ENCODE measurements at regions not wholly inside any gene's neighbourhood (a gene's known extent, or its start where the extent isn't known, plus 50 kb on each side); places are given as distances from the start of the nearest gene placed in this dataset.

GRCh38 chr3:42024591-42025351, 62.9 kb upstream of the ULK4 start:
- WGBS = 32% methylated on average over 10 of the region's 10 CpGs
- intact Hi-C loops (cut with DNase I) = loop anchor here in 1 of 4 donors (5.0 kb wide), 1 partner anchor 38 kb away; no protein-coding TSS in a partner anchor
- Histone ChIP-seq H3K4me1 (ENCODE audit: control insufficient read depth, insufficient read depth, low read length) (peaks cover 7% of the 10 kb centered on the region), H3K27ac (ENCODE audit: low read length) (peak overlapping the region; percentile 94), H3K4me3 (ENCODE audit: low read length) (no peak overlapping the region), H3K9me3 (ENCODE audit: control insufficient read depth, low read length) (no peaks in the 10 kb centered on the region), H3K27me3 (ENCODE audit: control insufficient read depth, insufficient read depth) (no peaks in the 10 kb centered on the region)
- ATAC-seq = peak in 1 of 2 donors; percentile 35
- DNase-seq = no peak

- intact Hi-C loops (cut with DNase I) = loop anchor here in 1 of 4 donors (5.0 kb wide), 1 partner anchor 39 kb away; no protein-coding TSS in a partner anchor
These were observed 61.5 kb upstream of the ULK4 start for GRCh38 chr3:42023380-42023779.

GRCh38 chr3:42022355-42022754, 60.5 kb upstream of the ULK4 start:
- ATAC-seq (no peak), DNase-seq (no peak)
- intact Hi-C loops (cut with DNase I) = loop anchor here in 1 of 4 donors (5.0 kb wide), 1 partner anchor 40 kb away; no protein-coding TSS in a partner anchor
- no peaks in the 10 kb centered on the region for H3K9me3 ChIP-seq (ENCODE audit: control insufficient read depth, low read length)
- H3K4me3 ChIP-seq (ENCODE audit: low read length) = no peak overlapping the region
- H3K27me3 ChIP-seq (ENCODE audit: control insufficient read depth, insufficient read depth) = no peaks in the 10 kb centered on the region
- H3K27ac ChIP-seq (ENCODE audit: low read length) = peak overlapping the region; percentile 13
- 56% methylated on average over 7 of the region's 7 CpGs for WGBS
- H3K4me1 ChIP-seq (ENCODE audit: control insufficient read depth, insufficient read depth, low read length) = peaks cover 8% of the 10 kb centered on the region

More at GRCh38 chr3:42023380-42023779, 61.5 kb upstream of the ULK4 start:
- H3K27me3 ChIP-seq (ENCODE audit: control insufficient read depth, insufficient read depth) = no peaks in the 10 kb centered on the region
- peaks cover 8% of the 10 kb centered on the region for H3K4me1 ChIP-seq (ENCODE audit: control insufficient read depth, insufficient read depth, low read length)
- peak overlapping the region; percentile 6 for H3K27ac ChIP-seq (ENCODE audit: low read length)
- no peak overlapping the region for H3K4me3 ChIP-seq (ENCODE audit: low read length)
- 85% methylated on average over 7 of the region's 8 CpGs for WGBS
- H3K9me3 ChIP-seq (ENCODE audit: control insufficient read depth, low read length) = no peaks in the 10 kb centered on the region
- ATAC-seq (no peak), DNase-seq (no peak)

- no peak overlapping the region for H3K4me3 ChIP-seq (ENCODE audit: low read length)
- H3K4me1 ChIP-seq (ENCODE audit: control insufficient read depth, insufficient read depth, low read length) = peaks cover 8% of the 10 kb centered on the region
- ATAC-seq = peak in 1 of 2 donors; percentile 46
- H3K27me3 ChIP-seq (ENCODE audit: control insufficient read depth, insufficient read depth) = no peaks in the 10 kb centered on the region
- WGBS = 36% methylated on average over 2 of the region's 2 CpGs
- DNase-seq = no peak
- intact Hi-C loops (cut with DNase I) = loop anchor here in 1 of 4 donors (5.0 kb wide), 1 partner anchor 42 kb away; no protein-coding TSS in a partner anchor
- no peak overlapping the region for H3K27ac ChIP-seq (ENCODE audit: low read length)
- no peaks in the 10 kb centered on the region for H3K9me3 ChIP-seq (ENCODE audit: control insufficient read depth, low read length)
These were observed 58.9 kb upstream of the ULK4 start for GRCh38 chr3:42020684-42021307.

- ATAC-seq (no peak), DNase-seq (no peak)
- Histone ChIP-seq H3K4me3 (ENCODE audit: low read length) (no peak overlapping the region), H3K9me3 (ENCODE audit: control insufficient read depth, low read length) (no peaks in the 10 kb centered on the region), H3K4me1 (ENCODE audit: control insufficient read depth, insufficient read depth, low read length) (peaks cover 7% of the 10 kb centered on the region), H3K27me3 (ENCODE audit: control insufficient read depth, insufficient read depth) (no peaks in the 10 kb centered on the region), H3K27ac (ENCODE audit: low read length) (peak overlapping the region; percentile 82)
- intact Hi-C loops (cut with DNase I) = loop anchor here in 2 of 4 donors (5.0 to 10.0 kb wide), 2 partner anchors 42 to 175 kb away; no protein-coding TSS in a partner anchor
- 69% methylated on average over 5 of the region's 5 CpGs for WGBS
These were observed 58.0 kb upstream of the ULK4 start for GRCh38 chr3:42019953-42020260.

- intact Hi-C loops (cut with DNase I) = loop anchor here in 1 of 4 donors (10.0 kb wide), 1 partner anchor 175 kb away; no protein-coding TSS in a partner anchor
- DNase-seq (no peak), ATAC-seq (no peak)
- peak overlapping the region; percentile 48 for H3K27ac ChIP-seq (ENCODE audit: low read length)
- no peaks in the 10 kb centered on the region for H3K9me3 ChIP-seq (ENCODE audit: control insufficient read depth, low read length)
- H3K27me3 ChIP-seq (ENCODE audit: control insufficient read depth, insufficient read depth) = no peaks in the 10 kb centered on the region
- H3K4me3 ChIP-seq (ENCODE audit: low read length) = no peak overlapping the region
- H3K4me1 ChIP-seq (ENCODE audit: control insufficient read depth, insufficient read depth, low read length) = peaks cover 7% of the 10 kb centered on the region
- WGBS = 51% methylated on average over 6 of the region's 6 CpGs
These were observed 57.4 kb upstream of the ULK4 start for GRCh38 chr3:42019144-42019952.

GRCh38 chr3:42014921-42015533, 53.1 kb upstream of the ULK4 start:
- peak overlapping the region; percentile 97 for H3K27ac ChIP-seq (ENCODE audit: low read length)
- peaks cover 9% of the 10 kb centered on the region for H3K4me1 ChIP-seq (ENCODE audit: control insufficient read depth, insufficient read depth, low read length)
- H3K4me3 ChIP-seq (ENCODE audit: low read length) = peak overlapping the region; percentile 83
- DNase-seq = peak; percentile 74 to 86 (median 86)
- no peaks in the 10 kb centered on the region for H3K27me3 ChIP-seq (ENCODE audit: control insufficient read depth, insufficient read depth)
- no peaks in the 10 kb centered on the region for H3K9me3 ChIP-seq (ENCODE audit: control insufficient read depth, low read length)
- intact Hi-C loops (cut with DNase I) = loop anchor here (5.0 to 10.0 kb wide), 4 partner anchors 57 to 180 kb away; no protein-coding TSS in a partner anchor
- WGBS = 3% methylated on average over 11 of the region's 11 CpGs
- ATAC-seq = peak; percentile 51 to 64

GRCh38 chr3:42014458-42014920, 52.6 kb upstream of the ULK4 start:
- DNase-seq (no peak), ATAC-seq (peak in 1 of 2 donors; percentile 19)
- peak overlapping the region; percentile 97 for H3K27ac ChIP-seq (ENCODE audit: low read length)
- intact Hi-C loops (cut with DNase I) = loop anchor here (5.0 to 10.0 kb wide), 4 partner anchors 58 to 180 kb away; no protein-coding TSS in a partner anchor
- peak overlapping the region; percentile 83 for H3K4me3 ChIP-seq (ENCODE audit: low read length)
- no peaks in the 10 kb centered on the region for H3K27me3 ChIP-seq (ENCODE audit: control insufficient read depth, insufficient read depth)
- WGBS = 1% methylated on average over 12 of the region's 12 CpGs
- H3K9me3 ChIP-seq (ENCODE audit: control insufficient read depth, low read length) = no peaks in the 10 kb centered on the region
- peaks cover 6% of the 10 kb centered on the region for H3K4me1 ChIP-seq (ENCODE audit: control insufficient read depth, insufficient read depth, low read length)

GRCh38 chr3:42013691-42014457, 52.0 kb upstream of the ULK4 start:
- H3K9me3 ChIP-seq (ENCODE audit: control insufficient read depth, low read length) = no peaks in the 10 kb centered on the region
- DNase-seq (peak; percentile 35 to 83 (median 79)), ATAC-seq (peak; percentile 43 to 60)
- H3K4me3 ChIP-seq (ENCODE audit: low read length) = peak overlapping the region; percentile 83
- peaks cover 6% of the 10 kb centered on the region for H3K4me1 ChIP-seq (ENCODE audit: control insufficient read depth, insufficient read depth, low read length)
- WGBS = under 1% methylated on average over 102 of the region's 103 CpGs
- intact Hi-C loops (cut with DNase I) = loop anchor here (5.0 to 10.0 kb wide), 4 partner anchors 58 to 181 kb away; no protein-coding TSS in a partner anchor
- H3K27me3 ChIP-seq (ENCODE audit: control insufficient read depth, insufficient read depth) = no peaks in the 10 kb centered on the region
- H3K27ac ChIP-seq (ENCODE audit: low read length) = peak overlapping the region; percentile 97

Data from right cardiac atrium (tissue), 5 donors.